GM23248 (cell line): ENCODE measurements at regions not wholly inside any gene's neighbourhood (a gene's known extent, or its start where the extent isn't known, plus 50 kb on each side); places are given as distances from the start of the nearest gene placed in this dataset.
"Not testable (repeated sequence)": the region's sequence is repeated elsewhere in the genome, so short reads cannot be mapped to it uniquely, and the experiment has no call there.

ENCODE experiments used
- DNase-seq: peaks from one replicate; pipeline ENCODE4 v3.0.0-alpha.2; 2015
- H2AFZ ChIP-seq: fragments of 200-600 bp; sonication (generic); 2 replicates; pipeline ENCODE4 v1.6.1; 2016; ENCODE audit warnings: antibody characterized with exemption
- H3F3A ChIP-seq: fragments of 200-600 bp; sonication (generic); 2 replicates; pipeline ENCODE4 v1.6.1; 2016; ENCODE audit warnings: mild to moderate bottlenecking, antibody characterized with exemption, mixed run types; ENCODE audit not compliant: insufficient read depth
- H3K27ac ChIP-seq: fragments of 200-600 bp; sonication (generic); 2 replicates; pipeline ENCODE4 v1.5.1; 2016; ENCODE audit warnings: mild to moderate bottlenecking
- H3K27me3 ChIP-seq: fragments of 200-600 bp; sonication (generic); replicated peaks from 2 replicates; pipeline ENCODE4 v1.6.1; 2016; ENCODE audit warnings: mild to moderate bottlenecking; ENCODE audit not compliant: insufficient read depth
- H3K36me3 ChIP-seq: fragments of 200-600 bp; sonication (generic); 2 replicates; pipeline ENCODE4 v1.6.1; 2016; ENCODE audit warnings: low read depth, mild to moderate bottlenecking
- H3K4me1 ChIP-seq: fragments of 200-600 bp; sonication (generic); 2 replicates; pipeline ENCODE4 v1.6.1; 2016; ENCODE audit warnings: mild to moderate bottlenecking; ENCODE audit not compliant: insufficient read depth
- H3K4me2 ChIP-seq: fragments of 200-600 bp; sonication (generic); one replicate; pipeline ENCODE4 v1.6.1; 2016; ENCODE audit warnings: mild to moderate bottlenecking; ENCODE audit not compliant: unreplicated experiment
- H3K4me3 ChIP-seq: fragments of 200-600 bp; sonication (generic); 2 replicates; pipeline ENCODE4 v1.5.1; 2016; ENCODE audit warnings: mild to moderate bottlenecking
- H3K79me2 ChIP-seq: fragments of 200-600 bp; sonication (generic); 2 replicates; pipeline ENCODE4 v1.6.1; 2016; ENCODE audit warnings: mild to moderate bottlenecking; ENCODE audit not compliant: insufficient read depth
- H3K9ac ChIP-seq: fragments of 200-600 bp; sonication (generic); 2 replicates; pipeline ENCODE4 v1.6.1; 2016; ENCODE audit warnings: mild to moderate bottlenecking
- H3K9me2 ChIP-seq: fragments of 200-600 bp; sonication (generic); 2 replicates; pipeline ENCODE4 v1.6.1; 2016; ENCODE audit warnings: mixed run types, mild to moderate bottlenecking, moderate library complexity; ENCODE audit not compliant: insufficient read depth
- H3K9me3 ChIP-seq: fragments of 200-600 bp; sonication (generic); one replicate; pipeline ENCODE4 v1.6.1; 2017; ENCODE audit warnings: low read depth
- H4K20me1 ChIP-seq: fragments of 200-600 bp; sonication (generic); 2 replicates; pipeline ENCODE4 v1.6.0; 2016; ENCODE audit not compliant: insufficient read depth
- EZH2 ChIP-seq: fragments of 200-600 bp; sonication (generic); IDR thresholded peaks from 2 replicates; pipeline ENCODE4 v1.6.1; 2018; ENCODE audit warnings: antibody characterized with exemption, mild to moderate bottlenecking; ENCODE audit not compliant: insufficient read depth, poor library complexity, severe bottlenecking
- EZH2phosphoT487 ChIP-seq: fragments of 200-600 bp; sonication (generic); IDR thresholded peaks from 2 replicates; pipeline ENCODE4 v1.6.1; 2018; ENCODE audit warnings: antibody characterized with exemption, moderate library complexity, mild to moderate bottlenecking, low read depth; ENCODE audit not compliant: insufficient read depth
- WGBS, 2 experiments: methylation state at CpG; one replicate each; pipeline ENCODE4 v1.1.6; 2015 to 2017; ENCODE audit warnings: low lambda C conversion rate in 2 of 2, low coverage in 1 of 2; ENCODE audit errors: missing lambda C conversion rate in 2 of 2; 5-methylcytosine and 5-hydroxymethylcytosine counted together
- in situ Hi-C: fragments of 300-500 bp; cut with MboI; formaldehyde crosslinking; loops from 2 replicates; pipeline ENCODE4 v1.15.0; 2020

DNA sequence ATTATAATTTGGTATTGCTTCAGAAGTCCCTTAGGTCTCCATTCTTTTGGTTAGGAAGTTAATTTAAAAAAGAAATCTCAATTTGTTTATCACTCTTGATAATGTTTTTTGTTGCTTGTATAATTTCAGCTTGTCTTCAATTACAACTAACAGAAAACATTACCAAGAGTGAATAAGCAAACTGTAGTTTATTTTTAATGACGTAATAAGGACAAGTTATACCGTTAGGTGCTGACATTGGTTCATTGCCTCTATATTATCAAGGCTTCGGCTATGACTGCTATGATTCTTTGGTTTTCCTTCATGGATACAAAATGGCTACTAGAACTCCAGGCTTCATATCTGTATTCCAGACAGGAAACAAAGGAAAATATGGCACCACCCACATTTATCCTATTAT, 220.6 kb downstream of the PTGER3 start:
- in situ Hi-C loops, result no loop called here
- H3K9me3 ChIP-seq, result no peaks in the 10 kb centered on the region

DNA sequence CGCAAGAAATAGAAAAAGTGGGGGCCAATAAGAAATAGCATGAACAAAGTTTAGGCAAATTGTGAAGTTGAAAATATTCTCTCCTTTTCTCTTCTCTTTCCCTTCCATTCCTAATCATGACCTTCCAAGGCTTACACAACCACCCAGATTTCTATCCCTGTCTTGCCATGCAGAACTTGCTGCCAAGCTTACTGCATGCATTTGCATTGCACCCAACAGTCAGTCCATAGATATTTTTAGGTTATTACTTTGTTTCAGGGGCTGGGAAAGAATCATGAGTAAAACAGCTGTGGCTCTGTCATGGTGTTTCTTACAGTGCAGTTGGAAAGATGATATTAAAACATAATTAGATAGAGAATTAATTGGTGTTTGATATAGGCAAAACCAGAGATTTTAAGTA, 219.4 kb downstream of the PTGER3 start:
- H3K79me2 ChIP-seq, result no peaks in the 10 kb centered on the region
- no peaks in the 10 kb centered on the region for H3K9me3 ChIP-seq
- H3K4me2 ChIP-seq, result no peak overlapping the region
- H3F3A ChIP-seq, result no peaks in the 10 kb centered on the region
- WGBS, 2 experiments, result 58 to 74% methylated on average over 1 of the region's 1 CpG
- in situ Hi-C loops, result no loop called here
- no peak overlapping the region for H3K9ac ChIP-seq
- DNase-seq, result no peak
- TF ChIP-seq EZH2, result no peak
- TF ChIP-seq EZH2phosphoT487, result no peak
- H3K36me3 ChIP-seq, result no peaks in the 10 kb centered on the region
- H2AFZ ChIP-seq, result no peak overlapping the region
- H4K20me1 ChIP-seq, result no peaks in the 10 kb centered on the region
- no peak overlapping the region for H3K27ac ChIP-seq
- no peaks in the 10 kb centered on the region for H3K4me1 ChIP-seq
- no peaks in the 10 kb centered on the region; the same call in 1 of the 2 replicates for H3K27me3 ChIP-seq
- H3K4me3 ChIP-seq, result no peak overlapping the region
- H3K9me2 ChIP-seq, result no peaks in the 10 kb centered on the region

More for the DNA sequence above, 220.6 kb downstream of the PTGER3 start:
- Histone ChIP-seq H3K27ac (no peak overlapping the region), H3K4me3 (no peak overlapping the region), H3K4me1 (no peaks in the 10 kb centered on the region), H3K9me2 (no peaks in the 10 kb centered on the region), H4K20me1 (no peaks in the 10 kb centered on the region), H3K79me2 (no peaks in the 10 kb centered on the region), H3K9ac (no peak overlapping the region), H3K4me2 (no peak overlapping the region), H3K27me3 (no peaks in the 10 kb centered on the region; the same call in 1 of the 2 replicates), H3K36me3 (no peaks in the 10 kb centered on the region), H2AFZ (no peak overlapping the region), H3F3A (no peaks in the 10 kb centered on the region)
- DNase-seq, result no peak
- TF ChIP-seq EZH2phosphoT487 (no peak), EZH2 (no peak)
- 81 to 82% methylated on average over 3 of the region's 3 CpGs for WGBS, 2 experiments

- H3K36me3 ChIP-seq, H3K79me2 ChIP-seq, H3K4me3 ChIP-seq, H3K9ac ChIP-seq, H2AFZ ChIP-seq, H3K27ac ChIP-seq, H3K9me2 ChIP-seq, H4K20me1 ChIP-seq, in situ Hi-C loops, H3K9me3 ChIP-seq, H3F3A ChIP-seq, H3K4me1 ChIP-seq, H3K4me2 ChIP-seq, H3K27me3 ChIP-seq, DNase-seq: not testable (repeated sequence)
- WGBS, 2 experiments, result 43 to 54% methylated on average over 2 of the region's 2 CpGs
These were observed 213.3 kb downstream of the PTGER3 start for GRCh38 chr1:70834365-70834764.

GRCh38 chr1:70836456-70836855, 211.2 kb downstream of the PTGER3 start:
- WGBS, 2 experiments, result 7 to 9% methylated on average over 1 of the region's 1 CpG
- in situ Hi-C loops, result no loop called here
- Histone ChIP-seq H3K4me3 (no peak overlapping the region), H4K20me1 (no peaks in the 10 kb centered on the region), H3K9me2 (no peaks in the 10 kb centered on the region), H3K27ac (no peak overlapping the region), H3K4me2 (no peak overlapping the region), H3K9ac (no peak overlapping the region), H3K79me2 (no peaks in the 10 kb centered on the region), H2AFZ (no peak overlapping the region), H3F3A (peaks cover 12% of the 10 kb centered on the region; the same call in 1 of the 2 replicates), H3K36me3 (no peaks in the 10 kb centered on the region), H3K9me3 (no peaks in the 10 kb centered on the region), H3K27me3 (no peaks in the 10 kb centered on the region), H3K4me1 (peaks cover 5% of the 10 kb centered on the region; the same call in 1 of the 2 replicates)
- no peak for DNase-seq
- TF ChIP-seq EZH2phosphoT487, result no peak
- no peak for TF ChIP-seq EZH2

DNA sequence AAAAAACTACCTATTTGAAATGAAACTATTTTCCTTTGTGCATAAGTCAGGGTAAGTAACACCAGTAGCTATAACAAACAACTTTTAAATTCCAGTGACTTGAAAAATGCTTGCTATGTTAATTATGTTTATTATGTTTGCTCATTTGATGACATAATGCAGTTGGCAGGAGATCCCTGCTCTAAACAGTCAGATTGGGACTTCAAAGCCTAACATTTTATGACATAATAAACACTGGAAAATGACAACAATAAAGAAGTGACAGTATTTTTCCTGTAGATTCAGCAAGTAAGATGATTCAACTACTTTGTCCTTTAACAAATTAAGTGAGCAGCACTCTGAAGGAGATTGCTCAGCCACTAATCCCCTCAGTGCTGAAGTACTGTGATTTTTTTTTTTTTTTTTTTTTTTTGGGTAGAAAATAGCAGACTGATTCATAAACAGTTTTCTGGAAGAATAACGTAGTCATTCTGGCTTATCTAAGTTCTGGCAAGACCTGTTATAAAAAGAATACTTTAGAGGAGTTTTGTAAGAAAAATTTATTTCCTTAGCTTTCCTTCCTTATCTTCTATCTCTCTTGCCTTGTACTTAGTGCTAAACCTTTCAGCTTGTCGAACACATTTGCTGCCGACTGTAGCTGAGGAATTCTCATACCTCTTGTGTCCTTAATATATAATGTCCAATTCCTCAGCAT, 207.2 kb downstream of the PTGER3 start:
- no peak overlapping the region for H3K4me3 ChIP-seq
- no peak overlapping the region for H3K27ac ChIP-seq
- H3K79me2 ChIP-seq, result no peaks in the 10 kb centered on the region
- no peak overlapping the region for H3K4me2 ChIP-seq
- no peak overlapping the region for H3K9ac ChIP-seq
- H2AFZ ChIP-seq, result no peak overlapping the region
- no peaks in the 10 kb centered on the region for H4K20me1 ChIP-seq
- H3K9me3 ChIP-seq, result no peaks in the 10 kb centered on the region
- DNase-seq, result peak; percentile 49
- no peaks in the 10 kb centered on the region for H3K9me2 ChIP-seq
- no peaks in the 10 kb centered on the region for H3K27me3 ChIP-seq
- TF ChIP-seq EZH2phosphoT487, result no peak
- TF ChIP-seq EZH2, result no peak
- 62 to 64% methylated on average over 3 of the region's 3 CpGs for WGBS, 2 experiments
- in situ Hi-C loops, result no loop called here
- peaks cover 12% of the 10 kb centered on the region; the same call in 1 of the 2 replicates for H3F3A ChIP-seq
- H3K36me3 ChIP-seq, result no peaks in the 10 kb centered on the region
- H3K4me1 ChIP-seq, result peaks cover 5% of the 10 kb centered on the region; the same call in 1 of the 2 replicates
